ENCODE measurements at regions not wholly inside any gene's neighbourhood (a gene's known extent, or its start where the extent isn't known, plus 50 kb on each side); places are given as distances from the start of the nearest gene placed in this dataset.

DNA sequence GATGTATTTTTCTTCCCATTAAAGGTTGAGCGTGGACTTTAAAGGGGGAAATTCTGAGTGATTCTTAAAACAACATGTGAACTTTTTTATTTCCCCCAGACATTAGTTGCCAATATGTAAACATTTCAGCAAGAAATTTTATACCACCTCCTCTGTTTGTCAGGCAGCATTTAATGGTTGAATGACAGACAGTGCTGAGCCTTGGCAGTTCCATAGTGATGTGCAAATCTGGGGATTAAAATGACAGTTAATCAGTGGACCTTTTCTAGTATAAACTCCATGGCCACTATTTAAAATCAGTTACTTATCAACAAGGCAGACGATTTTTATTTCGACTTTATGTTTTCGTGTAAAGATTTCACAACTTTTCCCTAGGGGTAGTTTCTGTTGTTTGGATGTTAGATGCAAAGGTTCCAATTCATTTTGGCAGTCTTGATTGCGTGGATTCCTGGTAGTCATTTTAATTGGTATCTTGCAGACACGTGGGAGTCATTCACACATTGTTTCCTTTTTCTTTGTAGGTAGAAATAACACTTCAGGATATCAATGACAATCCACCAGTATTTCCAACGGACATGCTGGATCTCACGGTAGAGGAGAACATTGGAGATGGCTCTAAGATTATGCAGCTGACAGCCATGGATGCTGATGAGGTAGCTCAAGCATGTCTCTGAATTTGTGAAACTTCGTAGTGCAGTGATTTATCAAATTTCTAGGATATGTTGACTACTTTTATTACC is 83.7 kb downstream of the FAT4 start:
- H3K27ac ChIP-seq, result no peak overlapping the region
- no peak for DNase-seq (ENCODE audit: low spot score)
- ChIA-PET CTCF (no interaction called here), POLR2A (ENCODE audit: low non-redundant PET) (no interaction called here)
- TF ChIP-seq, protein P1, sequence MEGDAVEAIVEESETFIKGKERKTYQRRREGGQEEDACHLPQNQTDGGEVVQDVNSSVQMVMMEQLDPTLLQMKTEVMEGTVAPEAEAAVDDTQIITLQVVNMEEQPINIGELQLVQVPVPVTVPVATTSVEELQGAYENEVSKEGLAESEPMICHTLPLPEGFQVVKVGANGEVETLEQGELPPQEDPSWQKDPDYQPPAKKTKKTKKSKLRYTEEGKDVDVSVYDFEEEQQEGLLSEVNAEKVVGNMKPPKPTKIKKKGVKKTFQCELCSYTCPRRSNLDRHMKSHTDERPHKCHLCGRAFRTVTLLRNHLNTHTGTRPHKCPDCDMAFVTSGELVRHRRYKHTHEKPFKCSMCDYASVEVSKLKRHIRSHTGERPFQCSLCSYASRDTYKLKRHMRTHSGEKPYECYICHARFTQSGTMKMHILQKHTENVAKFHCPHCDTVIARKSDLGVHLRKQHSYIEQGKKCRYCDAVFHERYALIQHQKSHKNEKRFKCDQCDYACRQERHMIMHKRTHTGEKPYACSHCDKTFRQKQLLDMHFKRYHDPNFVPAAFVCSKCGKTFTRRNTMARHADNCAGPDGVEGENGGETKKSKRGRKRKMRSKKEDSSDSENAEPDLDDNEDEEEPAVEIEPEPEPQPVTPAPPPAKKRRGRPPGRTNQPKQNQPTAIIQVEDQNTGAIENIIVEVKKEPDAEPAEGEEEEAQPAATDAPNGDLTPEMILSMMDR (conservative IDR thresholded peaks at IDR 0.05; ENCODE audit: low read depth), result no peak

- no peak for DNase-seq (ENCODE audit: low spot score)
- TF ChIP-seq, protein P1 (conservative IDR thresholded peaks at IDR 0.05; ENCODE audit: low read depth), result no peak
- CTCF ChIA-PET, result interaction anchor here (0.5 to 0.6 kb wide), 2 partner anchors 16 to 70 kb away, joined by 3 to 4 read pairs; no protein-coding TSS in a partner anchor
- POLR2A ChIA-PET (ENCODE audit: low non-redundant PET), result no interaction called here
- no peak overlapping the region for H3K27ac ChIP-seq
These were observed 86.0 kb downstream of the FAT4 start for GRCh38 chr4:125400756-125401155.

DNA sequence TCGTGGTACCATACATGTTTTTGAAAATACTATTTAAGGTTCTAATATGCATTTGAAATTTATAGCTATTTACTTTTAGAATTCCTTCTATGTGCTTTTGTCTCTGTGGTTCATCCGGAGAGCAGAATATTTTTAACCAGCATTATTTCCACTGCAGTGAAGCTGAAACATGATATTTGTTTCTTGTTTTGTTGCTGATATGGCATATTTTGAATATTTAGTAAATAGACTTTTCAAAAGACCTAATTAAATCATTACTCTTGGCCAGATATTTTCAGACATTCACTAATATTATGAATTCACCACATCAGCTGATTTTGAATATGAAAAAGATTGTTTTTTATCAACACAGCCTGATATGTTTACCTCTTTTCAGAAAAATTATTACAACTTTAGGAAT is 87.0 kb downstream of the FAT4 start:
- ChIA-PET CTCF (no interaction called here), POLR2A (ENCODE audit: low non-redundant PET) (no interaction called here)
- TF ChIP-seq, protein P1 (conservative IDR thresholded peaks at IDR 0.05; ENCODE audit: low read depth), result no peak
- no peak for DNase-seq (ENCODE audit: low spot score)
- no peak overlapping the region for H3K27ac ChIP-seq

- H3K27ac ChIP-seq, result no peak overlapping the region
- TF ChIP-seq, protein P1 (conservative IDR thresholded peaks at IDR 0.05; ENCODE audit: low read depth), result no peak
- ChIA-PET POLR2A (ENCODE audit: low non-redundant PET) (no interaction called here), CTCF (no interaction called here)
- no peak for DNase-seq (ENCODE audit: low spot score)
These were observed 105.8 kb downstream of the FAT4 start for GRCh38 chr4:125420526-125420925.

DNA sequence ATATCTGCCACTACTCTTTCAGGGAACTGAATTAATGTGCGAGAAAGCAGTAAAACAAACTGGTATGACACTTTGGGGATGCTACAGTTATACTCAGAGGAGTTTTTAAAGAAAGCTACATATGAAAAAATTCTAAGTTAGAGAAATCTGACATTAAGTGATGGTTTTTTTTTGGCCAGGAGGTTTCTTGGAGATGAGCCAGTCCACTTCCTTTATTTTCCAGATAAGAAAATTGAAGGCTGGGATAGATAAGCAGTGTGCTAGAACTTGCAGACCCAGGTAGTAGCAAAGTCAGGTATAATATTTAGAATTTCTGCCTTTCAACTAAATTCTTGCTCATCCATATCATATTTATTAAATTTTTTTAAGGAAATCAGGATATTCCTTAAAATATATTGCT is 106.8 kb downstream of the FAT4 start:
- DNase-seq (ENCODE audit: low spot score), result no peak
- H3K27ac ChIP-seq, result no peak overlapping the region
- TF ChIP-seq, protein P1 (conservative IDR thresholded peaks at IDR 0.05; ENCODE audit: low read depth), result no peak
- ChIA-PET CTCF (no interaction called here), POLR2A (ENCODE audit: low non-redundant PET) (no interaction called here)

- no peak for DNase-seq (ENCODE audit: low spot score)
- ChIA-PET POLR2A (ENCODE audit: low non-redundant PET) (no interaction called here), CTCF (interaction anchor here (0.6 to 0.7 kb wide), 2 partner anchors 154 to 1161 kb away, joined by 5 to 6 read pairs; no protein-coding TSS in a partner anchor)
- H3K27ac ChIP-seq, result no peak overlapping the region
- TF ChIP-seq, protein P1 (conservative IDR thresholded peaks at IDR 0.05; ENCODE audit: low read depth), result no peak
These were observed 108.4 kb downstream of the FAT4 start for GRCh38 chr4:125423124-125423523.

Data from RWPE1 (cell line).